HEK293 (cell line): ENCODE measurements at regions not wholly inside any gene's neighbourhood (a gene's known extent, or its start where the extent isn't known, plus 50 kb on each side); places are given as distances from the start of the nearest gene placed in this dataset.

Experiments
- CTCF ChIA-PET: fragments of 350-600 bp; formaldehyde crosslinking; extraction: SDS; loops from one replicate; lab custom pipeline; 2021; ENCODE audit warnings: antibody characterized with exemption; lab: Yijun Ruan, JAX
- POLR2A ChIA-PET: fragments of 300-600 bp; formaldehyde crosslinking; extraction: SDS; loops from one replicate; lab custom pipeline; 2020; ENCODE audit warnings: antibody characterized with exemption, inconsistent platforms; lab: Yijun Ruan, JAX
- H3K27ac ChIP-seq: fragments of 200-500 bp; sonication (Bioruptor generic); 2 replicates; pipeline ENCODE4 v1.5.1; 2014; ENCODE audit warnings: low read depth, low read length, control low read depth, inconsistent platforms; ENCODE audit errors: extremely low read depth
- H3K36me3 ChIP-seq, 2 experiments: fragments of 200-500 bp in 1 of 2; sonication (Bioruptor generic) in 1 of 2; 1 replicate in 1 of 2; 2 replicates in 1 of 2; pipeline ENCODE4 v1.5.1; 2014 to 2017; ENCODE audit warnings: inconsistent platforms in 2 of 2, low read length in 2 of 2; ENCODE audit not compliant: control insufficient read depth in 2 of 2, insufficient read depth in 1 of 2
- H3K4me1 ChIP-seq: fragments of 200-500 bp; sonication (Bioruptor generic); 2 replicates; pipeline ENCODE4 v1.5.1; 2014; ENCODE audit warnings: mild to moderate bottlenecking, low read length, inconsistent platforms; ENCODE audit not compliant: control insufficient read depth, insufficient read depth
- H3K4me3 ChIP-seq: 2 replicates; pipeline ENCODE4 v1.5.1; 2011; ENCODE audit warnings: low read depth, mild to moderate bottlenecking, control low read depth, low read length, moderate library complexity
- H3K9me3 ChIP-seq: fragments of 200-500 bp; sonication (Bioruptor generic); 2 replicates; pipeline ENCODE4 v1.5.1; 2014; ENCODE audit warnings: low read depth, low read length, inconsistent platforms; ENCODE audit not compliant: control insufficient read depth, insufficient read depth
- GLIS1 ChIP-seq: fragments of 450-650 bp; formaldehyde crosslinking; IDR thresholded peaks from 2 replicates; pipeline ENCODE4 v1.5.1; 2016; ENCODE audit warnings: missing biosample characterization, missing genetic modification characterization
- KLF8 ChIP-seq: fragments of 450-650 bp; formaldehyde crosslinking; IDR thresholded peaks from 2 replicates; pipeline ENCODE4 v1.5.1; 2016; ENCODE audit warnings: missing biosample characterization, missing genetic modification characterization
- RBAK ChIP-seq: fragments of 450-650 bp; formaldehyde crosslinking; IDR thresholded peaks from 2 replicates; pipeline ENCODE4 v1.5.1; 2016; ENCODE audit warnings: missing biosample characterization, missing genetic modification characterization
- REPIN1 ChIP-seq: fragments of 450-650 bp; formaldehyde crosslinking; IDR thresholded peaks from 2 replicates; pipeline ENCODE4 v1.5.1; 2017; ENCODE audit warnings: missing biosample characterization, missing genetic modification characterization, low read depth
- SETDB1 ChIP-seq: IDR thresholded peaks from one replicate; pipeline ENCODE4 v1.6.1; 2017; ENCODE audit warnings: mild to moderate bottlenecking, low read length, moderate library complexity, mixed read lengths; ENCODE audit not compliant: insufficient read length
- SP7 ChIP-seq: fragments of 450-650 bp; formaldehyde crosslinking; IDR thresholded peaks from 2 replicates; pipeline ENCODE4 v1.5.1; 2016; ENCODE audit warnings: missing biosample characterization, missing genetic modification characterization
- ZBTB1 ChIP-seq: fragments of 450-650 bp; formaldehyde crosslinking; IDR thresholded peaks from 2 replicates; pipeline ENCODE4 v1.5.1; 2016; ENCODE audit warnings: missing biosample characterization, missing genetic modification characterization
- ZIC2 ChIP-seq: fragments of 450-650 bp; formaldehyde crosslinking; IDR thresholded peaks from 2 replicates; pipeline ENCODE4 v1.5.1; 2016; ENCODE audit warnings: missing biosample characterization, missing genetic modification characterization
- ZNF121 ChIP-seq: fragments of 450-650 bp; formaldehyde crosslinking; IDR thresholded peaks from 2 replicates; pipeline ENCODE4 v1.5.1; 2016; ENCODE audit warnings: missing biosample characterization, missing genetic modification characterization
- ZNF157 ChIP-seq: fragments of 450-650 bp; formaldehyde crosslinking; IDR thresholded peaks from 2 replicates; pipeline ENCODE4 v1.5.1; 2016; ENCODE audit warnings: missing biosample characterization, missing genetic modification characterization
- ZNF184 ChIP-seq: fragments of 450-650 bp; IDR thresholded peaks from 2 replicates; pipeline ENCODE4 v1.5.1; 2018; ENCODE audit warnings: missing biosample characterization, mild to moderate bottlenecking, missing genetic modification characterization
- ZNF2 ChIP-seq: fragments of 450-650 bp; formaldehyde crosslinking; IDR thresholded peaks from 2 replicates; pipeline ENCODE4 v1.5.1; 2016; ENCODE audit warnings: missing biosample characterization, missing genetic modification characterization
- ZNF223 ChIP-seq: fragments of 450-650 bp; formaldehyde crosslinking; IDR thresholded peaks from 2 replicates; pipeline ENCODE4 v1.5.1; 2016; ENCODE audit warnings: missing biosample characterization, missing genetic modification characterization
- ZNF24 ChIP-seq: fragments of 450-650 bp; formaldehyde crosslinking; IDR thresholded peaks from 2 replicates; pipeline ENCODE4 v1.5.1; 2016; ENCODE audit warnings: missing biosample characterization, missing genetic modification characterization
- ZNF335 ChIP-seq: fragments of 450-650 bp; formaldehyde crosslinking; conservative IDR thresholded peaks from 2 replicates; pipeline ENCODE4 v1.5.1; 2016; ENCODE audit warnings: missing biosample characterization, missing genetic modification characterization
- ZNF37A ChIP-seq: fragments of 450-650 bp; IDR thresholded peaks from 2 replicates; pipeline ENCODE4 v1.5.1; 2018; ENCODE audit warnings: missing biosample characterization, missing genetic modification characterization
- ZNF600 ChIP-seq: fragments of 450-650 bp; formaldehyde crosslinking; IDR thresholded peaks from 2 replicates; pipeline ENCODE4 v1.5.1; 2016; ENCODE audit warnings: missing biosample characterization, missing genetic modification characterization
- ZNF626 ChIP-seq: fragments of 450-650 bp; sonication (Bioruptor Pico); formaldehyde crosslinking; IDR thresholded peaks from 2 replicates; pipeline ENCODE4 v1.5.1; 2018; ENCODE audit warnings: missing biosample characterization, missing genetic modification characterization, inconsistent platforms
- ZNF660 ChIP-seq: fragments of 450-650 bp; IDR thresholded peaks from 2 replicates; pipeline ENCODE4 v1.5.1; 2018; ENCODE audit warnings: missing biosample characterization, mild to moderate bottlenecking, missing genetic modification characterization
- TF ChIP-seq, protein P1 (sequence below): fragments of 450-650 bp; formaldehyde crosslinking; IDR thresholded peaks from 2 replicates; pipeline ENCODE4 v1.5.1; 2016; ENCODE audit warnings: missing biosample characterization, missing genetic modification characterization
- TF ChIP-seq, protein P2 (sequence below): fragments of 450-650 bp; formaldehyde crosslinking; IDR thresholded peaks from 2 replicates; pipeline ENCODE4 v1.5.1; 2016; ENCODE audit warnings: missing biosample characterization, missing genetic modification characterization
- TF ChIP-seq, protein P3 (sequence below): fragments of 450-650 bp; formaldehyde crosslinking; IDR thresholded peaks from 2 replicates; pipeline ENCODE4 v1.5.1; 2016; ENCODE audit warnings: missing biosample characterization, missing genetic modification characterization
- TF ChIP-seq, protein P4 (sequence below): fragments of 450-650 bp; formaldehyde crosslinking; IDR thresholded peaks from 2 replicates; pipeline ENCODE4 v1.5.1; 2016; ENCODE audit warnings: missing biosample characterization, missing genetic modification characterization

DNA sequence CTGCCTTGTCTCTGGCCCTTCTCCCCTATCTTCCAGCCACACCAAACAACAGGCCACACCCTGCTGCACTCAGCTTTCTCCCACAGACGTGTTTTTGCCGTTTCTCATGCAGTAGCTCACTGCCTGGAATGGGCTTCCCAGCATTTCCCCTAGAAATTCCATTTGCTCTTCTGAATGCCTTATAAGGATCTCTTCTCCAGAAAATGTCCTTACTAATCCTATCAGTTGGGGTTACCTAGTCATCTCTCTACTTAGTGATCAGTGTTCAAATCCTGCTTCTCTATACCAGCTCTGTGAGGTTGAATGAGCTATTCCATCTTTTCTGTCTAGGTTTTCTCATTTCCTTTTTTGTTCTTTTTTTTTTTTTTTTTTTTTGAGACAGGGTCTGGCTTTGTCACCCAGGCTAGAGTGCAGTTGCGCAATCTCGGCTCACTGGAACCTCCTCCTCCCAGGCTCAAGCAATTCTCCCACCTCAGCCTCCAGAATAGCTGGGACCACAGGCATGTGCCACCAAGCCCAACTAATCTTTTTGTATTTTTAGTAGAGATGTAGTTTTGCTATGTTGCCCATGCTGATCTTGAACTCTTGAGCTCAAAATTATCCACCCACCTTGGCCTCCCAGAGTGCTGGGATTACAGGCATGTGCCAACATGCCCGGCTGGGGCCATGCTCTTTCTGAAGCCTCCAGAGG, 98.2 kb upstream of the CHD2 start (continued):
- TF ChIP-seq ZNF600 (tag by site-specific recombination) (no peak), ZNF157 (no peak), ZNF335 (tag by site-specific recombination) (peak; percentile 26; the same call in 1 of the 2 replicates)
- TF ChIP-seq, protein P1, sequence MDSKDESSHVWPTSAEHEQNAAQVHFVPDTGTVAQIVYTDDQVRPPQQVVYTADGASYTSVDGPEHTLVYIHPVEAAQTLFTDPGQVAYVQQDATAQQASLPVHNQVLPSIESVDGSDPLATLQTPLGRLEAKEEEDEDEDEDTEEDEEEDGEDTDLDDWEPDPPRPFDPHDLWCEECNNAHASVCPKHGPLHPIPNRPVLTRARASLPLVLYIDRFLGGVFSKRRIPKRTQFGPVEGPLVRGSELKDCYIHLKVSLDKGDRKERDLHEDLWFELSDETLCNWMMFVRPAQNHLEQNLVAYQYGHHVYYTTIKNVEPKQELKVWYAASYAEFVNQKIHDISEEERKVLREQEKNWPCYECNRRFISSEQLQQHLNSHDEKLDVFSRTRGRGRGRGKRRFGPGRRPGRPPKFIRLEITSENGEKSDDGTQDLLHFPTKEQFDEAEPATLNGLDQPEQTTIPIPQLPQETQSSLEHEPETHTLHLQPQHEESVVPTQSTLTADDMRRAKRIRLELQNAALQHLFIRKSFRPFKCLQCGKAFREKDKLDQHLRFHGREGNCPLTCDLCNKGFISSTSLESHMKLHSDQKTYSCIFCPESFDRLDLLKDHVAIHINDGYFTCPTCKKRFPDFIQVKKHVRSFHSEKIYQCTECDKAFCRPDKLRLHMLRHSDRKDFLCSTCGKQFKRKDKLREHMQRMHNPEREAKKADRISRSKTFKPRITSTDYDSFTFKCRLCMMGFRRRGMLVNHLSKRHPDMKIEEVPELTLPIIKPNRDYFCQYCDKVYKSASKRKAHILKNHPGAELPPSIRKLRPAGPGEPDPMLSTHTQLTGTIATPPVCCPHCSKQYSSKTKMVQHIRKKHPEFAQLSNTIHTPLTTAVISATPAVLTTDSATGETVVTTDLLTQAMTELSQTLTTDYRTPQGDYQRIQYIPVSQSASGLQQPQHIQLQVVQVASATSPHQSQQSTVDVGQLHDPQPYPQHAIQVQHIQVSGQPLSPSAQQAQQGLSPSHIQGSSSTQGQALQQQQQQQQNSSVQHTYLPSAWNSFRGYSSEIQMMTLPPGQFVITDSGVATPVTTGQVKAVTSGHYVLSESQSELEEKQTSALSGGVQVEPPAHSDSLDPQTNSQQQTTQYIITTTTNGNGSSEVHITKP (tag by site-specific recombination) = peak; percentile 13; the same call in 1 of the 2 replicates

DNA sequence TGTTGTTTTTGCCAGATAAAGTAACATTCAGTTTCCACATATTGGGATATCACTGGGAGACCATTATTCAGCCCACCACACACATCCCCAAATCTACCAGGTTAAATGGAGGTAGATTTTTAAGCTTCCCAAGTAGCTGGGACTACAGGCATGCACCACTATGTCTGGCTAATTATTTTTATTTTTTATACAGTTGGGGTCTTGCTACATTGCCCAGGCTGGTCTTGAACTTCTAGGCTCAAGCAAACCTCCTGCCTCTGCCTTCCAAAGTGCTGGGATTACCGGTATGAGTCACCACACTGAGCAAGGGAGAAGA, 96.6 kb upstream of the CHD2 start:
- peak overlapping the region; percentile 78; the same call in 1 of the 2 replicates for H3K27ac ChIP-seq
- no peak overlapping the region for H3K4me3 ChIP-seq
- TF ChIP-seq ZNF24 (tag by site-specific recombination) = peak; percentile 65
- no peak for TF ChIP-seq SETDB1
- peak; percentile 73; the same call in 1 of the 2 replicates for TF ChIP-seq ZNF184 (tag by site-specific recombination)
- 0 out of 2 replicates have a peak, but pooled peaks have one; percentile 45 for TF ChIP-seq KLF8 (tag by site-specific recombination)
- TF ChIP-seq, protein P2, sequence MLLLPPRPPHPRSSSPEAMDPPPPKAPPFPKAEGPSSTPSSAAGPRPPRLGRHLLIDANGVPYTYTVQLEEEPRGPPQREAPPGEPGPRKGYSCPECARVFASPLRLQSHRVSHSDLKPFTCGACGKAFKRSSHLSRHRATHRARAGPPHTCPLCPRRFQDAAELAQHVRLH (tag by site-specific recombination) = 0 out of 2 replicates have a peak, but pooled peaks have one; percentile 57
- TF ChIP-seq ZNF660 (tag by site-specific recombination) = no peak
- TF ChIP-seq, protein P3, sequence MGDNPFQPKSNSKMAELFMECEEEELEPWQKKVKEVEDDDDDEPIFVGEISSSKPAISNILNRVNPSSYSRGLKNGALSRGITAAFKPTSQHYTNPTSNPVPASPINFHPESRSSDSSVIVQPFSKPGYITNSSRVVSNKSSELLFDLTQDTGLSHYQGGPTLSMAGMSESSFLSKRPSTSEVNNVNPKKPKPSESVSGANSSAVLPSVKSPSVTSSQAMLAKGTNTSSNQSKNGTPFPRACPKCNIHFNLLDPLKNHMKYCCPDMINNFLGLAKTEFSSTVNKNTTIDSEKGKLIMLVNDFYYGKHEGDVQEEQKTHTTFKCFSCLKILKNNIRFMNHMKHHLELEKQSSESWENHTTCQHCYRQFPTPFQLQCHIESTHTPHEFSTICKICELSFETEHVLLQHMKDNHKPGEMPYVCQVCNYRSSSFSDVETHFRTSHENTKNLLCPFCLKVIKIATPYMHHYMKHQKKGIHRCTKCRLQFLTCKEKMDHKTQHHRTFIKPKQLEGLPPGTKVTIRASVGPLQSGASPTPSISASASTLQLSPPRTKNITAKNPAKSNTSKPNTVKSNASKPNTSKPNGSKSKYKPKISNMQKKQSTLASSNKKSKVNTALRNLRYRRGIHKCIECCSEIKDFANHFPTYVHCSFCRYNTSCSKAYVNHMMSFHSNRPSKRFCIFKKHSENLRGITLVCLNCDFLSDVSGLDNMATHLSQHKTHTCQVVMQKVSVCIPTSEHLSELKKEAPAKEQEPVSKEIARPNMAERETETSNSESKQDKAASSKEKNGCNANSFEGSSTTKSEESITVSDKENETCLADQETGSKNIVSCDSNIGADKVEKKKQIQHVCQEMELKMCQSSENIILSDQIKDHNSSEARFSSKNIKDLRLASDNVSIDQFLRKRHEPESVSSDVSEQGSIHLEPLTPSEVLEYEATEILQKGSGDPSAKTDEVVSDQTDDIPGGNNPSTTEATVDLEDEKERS (tag by site-specific recombination) = peak; percentile 84; the same call in 1 of the 2 replicates
- 0 out of 2 replicates have a peak, but pooled peaks have one; percentile 15 for TF ChIP-seq ZNF37A (tag by site-specific recombination)
- peak; percentile 99 for TF ChIP-seq ZNF121
- H3K36me3 ChIP-seq = no peaks in the 10 kb centered on the region
- H3K4me1 ChIP-seq = peaks cover 8% of the 10 kb centered on the region; the same call in 1 of the 2 replicates
- ChIA-PET CTCF (interaction anchor here (1.2 to 1.9 kb wide), 3 partner anchors 78 to 114 kb away, joined by 5 to 8 read pairs (median 7); no protein-coding TSS in a partner anchor), POLR2A (interaction anchor here (0.7 to 3.2 kb wide), 8 partner anchors 17 to 114 kb away, joined by 3 to 34 read pairs (median 4); partner anchors contain the start of gene CHD2)
- no peaks in the 10 kb centered on the region for H3K9me3 ChIP-seq

DNA sequence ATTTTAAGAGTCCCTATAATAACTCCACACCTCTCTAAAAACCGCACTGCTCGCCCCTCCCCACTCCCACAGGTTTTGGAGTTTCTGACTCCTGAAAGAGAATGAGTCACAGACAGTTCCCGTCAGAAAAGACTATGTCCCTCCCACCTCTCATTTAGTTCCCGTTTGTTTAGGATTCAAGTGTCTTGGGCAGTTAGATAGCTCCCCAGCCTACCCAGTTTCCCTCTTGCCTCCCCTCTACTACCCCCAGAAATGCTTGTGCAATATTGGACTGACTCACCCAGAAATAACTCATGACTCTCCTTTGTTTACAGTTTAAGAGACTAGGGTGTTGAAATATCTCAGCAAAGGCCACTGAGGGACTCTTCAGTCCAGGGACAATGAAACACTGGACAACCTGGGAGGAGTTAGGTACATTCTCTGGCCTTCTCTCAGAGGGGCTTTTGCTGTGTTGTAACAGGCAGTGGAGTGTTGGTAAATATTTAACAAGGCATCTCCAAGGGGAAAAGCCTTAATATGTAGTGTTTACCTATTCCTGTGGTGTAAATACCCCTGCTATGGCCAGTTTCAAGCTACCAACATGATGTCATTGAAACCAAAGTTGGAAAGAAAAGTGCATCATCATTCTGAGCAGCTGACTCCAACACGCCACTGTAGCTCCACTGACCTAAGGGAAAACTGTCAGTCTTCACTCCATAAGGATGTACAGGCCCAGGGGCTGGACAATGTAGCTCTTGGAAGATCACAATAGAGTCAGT, 96.1 kb upstream of the CHD2 start:
- ChIA-PET CTCF (interaction anchor here (1.2 to 1.9 kb wide), 3 partner anchors 78 to 114 kb away, joined by 5 to 8 read pairs (median 7); no protein-coding TSS in a partner anchor), POLR2A (interaction anchor here (0.7 to 3.2 kb wide), 9 partner anchors 16 to 114 kb away, joined by 3 to 34 read pairs (median 3); partner anchors contain the start of gene CHD2)
- Histone ChIP-seq H3K9me3 (no peaks in the 10 kb centered on the region), H3K4me3 (no peak overlapping the region), H3K4me1 (peaks cover 8% of the 10 kb centered on the region; the same call in 1 of the 2 replicates), H3K36me3 (no peaks in the 10 kb centered on the region), H3K27ac (peak overlapping the region; percentile 78)
- TF ChIP-seq REPIN1 (tag by site-specific recombination) (no peak), ZBTB1 (tag by site-specific recombination) (peak; percentile 27; the same call in 1 of the 2 replicates), RBAK (tag by site-specific recombination) (no peak), SP7 (tag by site-specific recombination) (peak; percentile 97), ZIC2 (tag by site-specific recombination) (peak; percentile 54; the same call in 1 of the 2 replicates), ZNF223 (no peak), ZNF626 (tag by site-specific recombination) (no peak), ZNF2 (0 out of 2 replicates have a peak, but pooled peaks have one; percentile 18), GLIS1 (tag by site-specific recombination) (peak; percentile 55)
- TF ChIP-seq, protein P4, sequence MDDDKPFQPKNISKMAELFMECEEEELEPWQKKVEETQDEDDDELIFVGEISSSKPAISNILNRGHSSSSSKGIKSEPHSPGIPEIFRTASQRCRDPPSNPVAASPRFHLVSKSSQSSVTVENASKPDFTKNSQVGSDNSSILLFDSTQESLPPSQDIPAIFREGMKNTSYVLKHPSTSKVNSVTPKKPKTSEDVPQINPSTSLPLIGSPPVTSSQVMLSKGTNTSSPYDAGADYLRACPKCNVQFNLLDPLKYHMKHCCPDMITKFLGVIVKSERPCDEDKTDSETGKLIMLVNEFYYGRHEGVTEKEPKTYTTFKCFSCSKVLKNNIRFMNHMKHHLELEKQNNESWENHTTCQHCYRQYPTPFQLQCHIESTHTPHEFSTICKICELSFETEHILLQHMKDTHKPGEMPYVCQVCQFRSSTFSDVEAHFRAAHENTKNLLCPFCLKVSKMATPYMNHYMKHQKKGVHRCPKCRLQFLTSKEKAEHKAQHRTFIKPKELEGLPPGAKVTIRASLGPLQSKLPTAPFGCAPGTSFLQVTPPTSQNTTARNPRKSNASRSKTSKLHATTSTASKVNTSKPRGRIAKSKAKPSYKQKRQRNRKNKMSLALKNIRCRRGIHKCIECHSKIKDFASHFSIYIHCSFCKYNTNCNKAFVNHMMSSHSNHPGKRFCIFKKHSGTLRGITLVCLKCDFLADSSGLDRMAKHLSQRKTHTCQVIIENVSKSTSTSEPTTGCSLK (tag by site-specific recombination) = no peak
